GM18907 (cell line): ENCODE measurements at regions not wholly inside any gene's neighbourhood (a gene's known extent, or its start where the extent isn't known, plus 50 kb on each side); places are given as distances from the start of the nearest gene placed in this dataset.

Experiments used
- ATAC-seq: cut with Tn5 transposase; IDR thresholded peaks from one replicate; pipeline ENCODE4 v1.9.1; 2021; ENCODE audit warnings: mild to moderate bottlenecking, moderate library complexity; ENCODE audit not compliant: unreplicated experiment

- ATAC-seq: no peak
These were observed 552.2 kb upstream of the ZNF462 start for GRCh38 chr9:106310782-106311181.

GRCh38 chr9:106312906-106313305 lies 550.1 kb upstream of the ZNF462 start:
- ATAC-seq: no peak

- no peak for ATAC-seq
These were observed 548.5 kb upstream of the ZNF462 start for GRCh38 chr9:106314476-106314875.

- ATAC-seq: no peak
These were observed 541.4 kb upstream of the ZNF462 start for GRCh38 chr9:106321394-106322180.

GRCh38 chr9:106322706-106323245 lies 540.2 kb upstream of the ZNF462 start:
- no peak for ATAC-seq

- no peak for ATAC-seq
These were observed 538.8 kb upstream of the ZNF462 start for GRCh38 chr9:106324053-106324585.

- no peak for ATAC-seq
These were observed 538.2 kb upstream of the ZNF462 start for GRCh38 chr9:106324591-106325280.

- no peak for ATAC-seq
These were observed 536.5 kb upstream of the ZNF462 start for GRCh38 chr9:106326493-106326892.

GRCh38 chr9:106333481-106333880 lies 529.5 kb upstream of the ZNF462 start:
- no peak for ATAC-seq

- ATAC-seq: no peak
These were observed 528.9 kb upstream of the ZNF462 start for GRCh38 chr9:106334081-106334480.

- ATAC-seq: no peak
These were observed 523.1 kb upstream of the ZNF462 start for GRCh38 chr9:106339882-106340281.

GRCh38 chr9:106350777-106351176 lies 512.2 kb upstream of the ZNF462 start:
- no peak for ATAC-seq

GRCh38 chr9:106356924-106357323 lies 506.0 kb upstream of the ZNF462 start:
- no peak for ATAC-seq

GRCh38 chr9:106358331-106358730 lies 504.6 kb upstream of the ZNF462 start:
- no peak for ATAC-seq

- no peak for ATAC-seq
These were observed 486.3 kb upstream of the ZNF462 start for GRCh38 chr9:106376689-106377088.

- no peak for ATAC-seq
These were observed 479.9 kb upstream of the ZNF462 start for GRCh38 chr9:106383072-106383471.

GRCh38 chr9:106387965-106388364 lies 475.0 kb upstream of the ZNF462 start:
- no peak for ATAC-seq

GRCh38 chr9:106393226-106393625 lies 469.7 kb upstream of the ZNF462 start:
- ATAC-seq: no peak

GRCh38 chr9:106400170-106400569 lies 462.8 kb upstream of the ZNF462 start:
- ATAC-seq: no peak

- no peak for ATAC-seq
These were observed 462.0 kb upstream of the ZNF462 start for GRCh38 chr9:106400950-106401349.

- ATAC-seq: no peak
These were observed 459.9 kb upstream of the ZNF462 start for GRCh38 chr9:106403081-106403480.

GRCh38 chr9:106404137-106404536 lies 458.8 kb upstream of the ZNF462 start:
- ATAC-seq: no peak
